ENCODE measurements at regions not wholly inside any gene's neighbourhood (a gene's known extent, or its start where the extent isn't known, plus 50 kb on each side); places are given as distances from the start of the nearest gene placed in this dataset.

DNA sequence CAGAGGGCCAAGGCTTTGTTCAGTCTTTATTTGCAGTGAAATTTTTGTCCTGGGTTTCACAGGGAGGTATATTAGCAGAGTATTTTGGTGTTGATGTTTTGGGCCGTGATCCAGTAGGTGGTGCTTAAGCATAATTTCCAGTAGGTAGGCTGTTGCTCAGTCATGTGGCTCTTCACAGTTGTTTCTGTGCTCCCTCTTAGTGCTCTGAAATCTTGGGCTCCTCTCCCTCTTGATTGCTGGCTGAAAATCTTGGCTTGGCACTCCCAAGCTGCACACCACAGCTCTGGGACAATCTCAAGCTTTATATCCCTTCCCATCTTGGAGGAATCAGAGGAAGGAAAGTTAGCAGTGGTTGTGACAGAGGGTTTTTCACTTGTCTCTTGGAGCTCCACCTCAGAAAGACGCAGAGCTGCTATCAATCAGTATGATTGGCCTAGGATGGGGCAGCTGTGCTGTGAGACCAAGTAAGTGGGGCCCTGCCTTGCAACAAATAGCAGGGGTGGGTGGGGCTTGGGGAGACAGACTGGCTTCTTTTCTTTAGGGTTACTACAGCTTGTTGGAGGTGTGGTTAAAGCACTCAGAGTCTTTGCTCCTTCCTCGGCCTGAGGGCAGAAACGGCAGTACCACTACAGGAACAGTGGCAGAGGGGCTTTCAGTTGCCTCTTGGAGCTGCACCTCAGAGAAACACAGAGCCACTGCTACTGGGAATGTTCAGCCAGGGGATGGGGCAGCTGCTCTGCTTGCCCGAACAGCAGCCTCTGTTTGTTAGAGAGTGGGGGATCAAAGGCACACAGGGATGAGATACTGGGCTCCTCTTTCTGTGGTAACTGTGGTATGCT, 627.0 kb downstream of the SI start:
- H3K4me3 ChIP-seq: peak overlapping the region in 1 of 4 donors; percentile 9
- DNase-seq (peak; percentile 4 to 59), ATAC-seq (peak; percentile 15 to 78)
- H3K36me3 ChIP-seq: no peaks in the 10 kb centered on the region
- H3K27me3 ChIP-seq: no peaks in the 10 kb centered on the region
- no peaks in the 10 kb centered on the region for H3K9me3 ChIP-seq
- peak overlapping the region; percentile 39 to 54 (median 46) for H3K27ac ChIP-seq
- in situ Hi-C loops (cut with MboI; ENCODE audit: low sequenced_read_pairs in 4 of 4) (no loop called here), intact Hi-C loops (cut with DNase I; ENCODE audit: low total_unique reads) (no loop called here)
- no peak for TF ChIP-seq POLR2A (IDR thresholded peaks at IDR 0.05)
- TF ChIP-seq, protein P1, sequence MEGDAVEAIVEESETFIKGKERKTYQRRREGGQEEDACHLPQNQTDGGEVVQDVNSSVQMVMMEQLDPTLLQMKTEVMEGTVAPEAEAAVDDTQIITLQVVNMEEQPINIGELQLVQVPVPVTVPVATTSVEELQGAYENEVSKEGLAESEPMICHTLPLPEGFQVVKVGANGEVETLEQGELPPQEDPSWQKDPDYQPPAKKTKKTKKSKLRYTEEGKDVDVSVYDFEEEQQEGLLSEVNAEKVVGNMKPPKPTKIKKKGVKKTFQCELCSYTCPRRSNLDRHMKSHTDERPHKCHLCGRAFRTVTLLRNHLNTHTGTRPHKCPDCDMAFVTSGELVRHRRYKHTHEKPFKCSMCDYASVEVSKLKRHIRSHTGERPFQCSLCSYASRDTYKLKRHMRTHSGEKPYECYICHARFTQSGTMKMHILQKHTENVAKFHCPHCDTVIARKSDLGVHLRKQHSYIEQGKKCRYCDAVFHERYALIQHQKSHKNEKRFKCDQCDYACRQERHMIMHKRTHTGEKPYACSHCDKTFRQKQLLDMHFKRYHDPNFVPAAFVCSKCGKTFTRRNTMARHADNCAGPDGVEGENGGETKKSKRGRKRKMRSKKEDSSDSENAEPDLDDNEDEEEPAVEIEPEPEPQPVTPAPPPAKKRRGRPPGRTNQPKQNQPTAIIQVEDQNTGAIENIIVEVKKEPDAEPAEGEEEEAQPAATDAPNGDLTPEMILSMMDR (IDR thresholded peaks at IDR 0.05 in 4 of 5, conservative IDR thresholded peaks at IDR 0.05 in 1 of 5): no peak
- no peaks in the 10 kb centered on the region for H3K4me1 ChIP-seq

DNA sequence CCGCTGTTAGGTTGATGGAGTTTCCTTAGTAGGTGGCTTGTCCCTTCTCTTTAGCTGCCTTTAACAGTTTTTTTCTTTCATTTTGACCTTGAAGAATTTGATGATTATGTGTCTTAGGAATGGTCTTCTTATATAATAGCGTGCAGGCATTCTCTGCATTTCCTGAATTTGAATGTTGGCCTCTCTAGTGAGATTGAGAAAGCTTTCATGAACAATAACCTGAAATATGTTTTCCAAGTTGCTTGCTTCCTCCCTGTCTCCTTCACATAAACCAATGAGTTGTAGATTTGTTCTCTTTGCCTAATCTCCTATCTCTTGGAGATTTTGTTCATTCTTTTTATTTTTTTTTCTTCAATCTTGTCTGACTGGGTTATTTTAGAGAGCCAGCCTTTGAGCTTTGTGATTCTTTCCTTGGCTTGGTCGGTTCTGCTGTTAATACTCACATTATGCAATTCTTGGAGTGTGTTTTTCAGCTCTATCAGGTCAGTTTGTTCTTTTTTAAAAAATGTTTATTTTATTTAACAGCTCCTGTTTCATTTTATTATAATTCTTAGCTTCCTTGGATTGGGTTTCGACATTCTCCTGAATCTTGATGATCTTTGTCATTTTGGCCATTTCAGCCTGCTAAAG, 627.9 kb downstream of the SI start:
- peak; percentile 49 to 68 for ATAC-seq
- intact Hi-C loops (cut with DNase I; ENCODE audit: low total_unique reads): no loop called here
- peak overlapping the region; percentile 39 to 44 (median 42) for H3K27ac ChIP-seq
- no peaks in the 10 kb centered on the region for H3K4me1 ChIP-seq
- H3K4me3 ChIP-seq: no peak overlapping the region
- no peaks in the 10 kb centered on the region for H3K27me3 ChIP-seq
- no peaks in the 10 kb centered on the region for H3K9me3 ChIP-seq
- DNase-seq: no peak
- TF ChIP-seq, protein P1 (IDR thresholded peaks at IDR 0.05 in 4 of 5, conservative IDR thresholded peaks at IDR 0.05 in 1 of 5): no peak
- TF ChIP-seq POLR2A (IDR thresholded peaks at IDR 0.05): no peak
- no peaks in the 10 kb centered on the region for H3K36me3 ChIP-seq
- in situ Hi-C loops (cut with MboI; ENCODE audit: low sequenced_read_pairs in 4 of 4): no loop called here

DNA sequence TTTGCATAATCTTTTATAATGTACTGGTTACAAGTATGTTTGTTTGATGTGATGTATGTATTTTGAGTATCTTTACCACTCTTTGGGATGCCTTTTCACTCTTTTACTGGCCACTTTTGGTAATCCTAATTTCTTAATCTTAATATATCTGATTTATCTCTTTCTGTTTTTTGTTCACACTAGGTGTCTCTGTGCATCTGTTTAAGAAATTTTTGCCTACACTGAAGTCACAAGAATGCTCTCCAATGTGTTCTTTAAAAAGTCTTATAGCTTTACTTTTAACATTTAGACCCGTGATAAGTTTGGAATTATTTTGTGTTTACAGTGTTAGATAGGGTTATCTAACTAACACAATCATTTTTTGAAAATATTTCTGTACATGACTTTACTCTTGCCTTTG, 659.1 kb downstream of the SI start:
- TF ChIP-seq, protein P1 (IDR thresholded peaks at IDR 0.05 in 4 of 5, conservative IDR thresholded peaks at IDR 0.05 in 1 of 5): no peak
- TF ChIP-seq POLR2A (IDR thresholded peaks at IDR 0.05): no peak
- Histone ChIP-seq H3K4me1 (no peaks in the 10 kb centered on the region), H3K36me3 (no peaks in the 10 kb centered on the region), H3K27ac (no peak overlapping the region), H3K27me3 (no peaks in the 10 kb centered on the region), H3K4me3 (no peak overlapping the region), H3K9me3 (no peaks in the 10 kb centered on the region)
- ATAC-seq (no peak), DNase-seq (no peak)
- in situ Hi-C loops (cut with MboI; ENCODE audit: low sequenced_read_pairs in 4 of 4) (no loop called here), intact Hi-C loops (cut with DNase I; ENCODE audit: low total_unique reads) (no loop called here)

DNA sequence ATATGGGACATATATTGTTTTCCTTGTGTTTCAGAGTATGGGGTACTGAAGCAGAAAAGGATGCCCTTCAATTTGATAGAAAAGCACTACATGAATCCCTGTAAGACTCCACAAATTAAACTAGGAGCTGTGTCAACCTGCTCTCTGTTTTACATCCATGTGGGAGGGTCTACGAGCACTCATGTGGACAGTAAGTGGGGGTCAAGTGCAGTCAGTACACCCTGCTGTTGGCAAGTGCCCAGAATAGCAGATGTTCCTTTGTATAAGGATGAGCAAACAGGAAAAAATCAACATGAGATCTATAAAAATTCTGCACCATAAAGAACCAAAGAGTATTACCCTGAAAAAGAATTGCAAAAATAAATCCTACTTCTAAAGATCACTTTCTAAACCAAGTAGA, 659.9 kb downstream of the SI start:
- Histone ChIP-seq H3K9me3 (no peaks in the 10 kb centered on the region), H3K4me3 (no peak overlapping the region), H3K36me3 (no peaks in the 10 kb centered on the region), H3K27ac (no peak overlapping the region), H3K27me3 (no peaks in the 10 kb centered on the region), H3K4me1 (no peaks in the 10 kb centered on the region)
- ATAC-seq (no peak), DNase-seq (no peak)
- TF ChIP-seq, protein P1 (IDR thresholded peaks at IDR 0.05 in 4 of 5, conservative IDR thresholded peaks at IDR 0.05 in 1 of 5): no peak
- TF ChIP-seq POLR2A (IDR thresholded peaks at IDR 0.05): no peak
- intact Hi-C loops (cut with DNase I; ENCODE audit: low total_unique reads) (no loop called here), in situ Hi-C loops (cut with MboI; ENCODE audit: low sequenced_read_pairs in 4 of 4) (no loop called here)

Data from gastrocnemius medialis (tissue), 4 donors.